HG02678 (cell line): ENCODE measurements at regions not wholly inside any gene's neighbourhood (a gene's known extent, or its start where the extent isn't known, plus 50 kb on each side); places are given as distances from the start of the nearest gene placed in this dataset.

Source experiments
- ATAC-seq: cut with Tn5 transposase; IDR thresholded peaks from one replicate; pipeline ENCODE4 v1.9.1; 2021; ENCODE audit warnings: mild to moderate bottlenecking, moderate library complexity; ENCODE audit not compliant: unreplicated experiment

DNA sequence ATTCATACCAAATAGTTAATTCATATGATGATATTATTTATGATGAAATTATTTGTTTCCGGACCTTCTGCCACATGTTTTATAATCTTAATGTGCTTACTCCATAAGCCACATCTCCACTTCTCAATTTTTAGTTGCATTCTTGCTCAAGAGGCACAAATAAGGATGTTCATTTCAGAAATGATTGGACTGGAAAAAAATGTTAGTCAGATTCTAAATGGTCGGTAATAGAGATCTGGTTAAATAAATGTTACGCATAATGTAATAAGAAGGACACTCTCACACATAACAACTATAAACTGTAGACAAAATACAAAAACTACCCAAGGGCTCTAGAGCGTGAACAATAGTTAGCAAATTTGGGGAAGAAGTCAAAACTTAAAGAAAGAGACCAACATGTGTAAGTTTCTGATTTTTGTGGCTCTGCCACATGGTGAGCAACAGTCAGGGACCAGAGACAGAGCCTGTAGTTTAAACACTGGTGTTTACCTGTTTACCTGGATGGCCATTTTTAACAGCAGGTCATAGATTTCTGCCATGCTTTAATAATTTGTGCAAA lies 554.3 kb upstream of the CLINT1 start:
- ATAC-seq, result no peak

DNA sequence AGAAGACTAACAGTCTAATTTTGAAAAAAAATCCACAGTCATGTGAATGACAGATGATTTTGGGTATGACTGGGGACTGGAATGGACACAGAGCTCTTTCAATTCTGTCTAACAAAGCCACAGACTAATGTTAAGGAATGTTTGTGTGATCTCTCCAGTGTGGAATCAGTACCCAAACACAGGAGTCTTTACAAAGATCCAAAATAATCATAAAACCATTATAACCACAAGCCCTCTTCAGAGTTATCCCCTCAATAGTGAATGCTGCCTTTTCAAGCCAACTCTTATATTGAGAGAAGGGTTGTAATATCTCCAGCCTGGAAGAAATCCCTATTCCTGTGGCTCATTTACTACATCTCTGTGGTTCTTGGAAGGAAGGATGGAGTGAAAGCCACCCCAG lies 552.0 kb upstream of the CLINT1 start:
- no peak for ATAC-seq

DNA sequence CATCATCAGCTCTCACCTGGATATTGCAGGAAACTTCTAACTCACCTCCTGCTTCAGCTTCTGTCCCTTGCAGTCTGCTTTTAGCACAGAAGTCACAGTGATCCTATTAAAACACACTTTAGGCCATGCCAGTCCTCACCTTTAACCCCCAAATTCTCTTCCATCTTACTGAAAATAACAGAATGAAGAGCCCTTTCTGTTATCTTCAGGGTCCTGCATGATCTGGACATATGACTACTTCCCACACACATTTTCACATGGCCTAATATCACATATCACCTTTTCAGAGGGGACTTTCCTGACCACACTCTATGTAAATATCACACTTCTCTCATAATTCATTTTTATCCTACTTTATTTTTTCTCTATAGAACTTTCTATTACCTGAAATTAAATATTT lies 550.6 kb upstream of the CLINT1 start:
- ATAC-seq, result peak; percentile 78

DNA sequence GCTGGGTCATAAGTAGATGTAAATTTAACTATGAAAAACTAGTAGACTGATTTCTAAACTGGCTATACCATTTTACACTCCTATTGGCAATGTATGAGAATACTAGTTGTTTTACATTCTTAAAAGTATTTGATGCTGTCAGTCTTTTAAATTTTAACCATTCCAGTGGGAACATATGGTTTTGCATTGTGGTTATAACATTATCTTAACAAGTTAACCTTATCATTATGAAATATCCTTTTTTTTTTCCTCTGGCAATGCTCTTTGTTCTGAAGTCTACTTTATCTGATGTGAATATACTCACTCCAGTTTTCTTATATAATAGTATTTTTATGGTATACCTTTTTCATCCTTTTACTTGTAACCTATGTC lies 548.9 kb upstream of the CLINT1 start:
- no peak for ATAC-seq

DNA sequence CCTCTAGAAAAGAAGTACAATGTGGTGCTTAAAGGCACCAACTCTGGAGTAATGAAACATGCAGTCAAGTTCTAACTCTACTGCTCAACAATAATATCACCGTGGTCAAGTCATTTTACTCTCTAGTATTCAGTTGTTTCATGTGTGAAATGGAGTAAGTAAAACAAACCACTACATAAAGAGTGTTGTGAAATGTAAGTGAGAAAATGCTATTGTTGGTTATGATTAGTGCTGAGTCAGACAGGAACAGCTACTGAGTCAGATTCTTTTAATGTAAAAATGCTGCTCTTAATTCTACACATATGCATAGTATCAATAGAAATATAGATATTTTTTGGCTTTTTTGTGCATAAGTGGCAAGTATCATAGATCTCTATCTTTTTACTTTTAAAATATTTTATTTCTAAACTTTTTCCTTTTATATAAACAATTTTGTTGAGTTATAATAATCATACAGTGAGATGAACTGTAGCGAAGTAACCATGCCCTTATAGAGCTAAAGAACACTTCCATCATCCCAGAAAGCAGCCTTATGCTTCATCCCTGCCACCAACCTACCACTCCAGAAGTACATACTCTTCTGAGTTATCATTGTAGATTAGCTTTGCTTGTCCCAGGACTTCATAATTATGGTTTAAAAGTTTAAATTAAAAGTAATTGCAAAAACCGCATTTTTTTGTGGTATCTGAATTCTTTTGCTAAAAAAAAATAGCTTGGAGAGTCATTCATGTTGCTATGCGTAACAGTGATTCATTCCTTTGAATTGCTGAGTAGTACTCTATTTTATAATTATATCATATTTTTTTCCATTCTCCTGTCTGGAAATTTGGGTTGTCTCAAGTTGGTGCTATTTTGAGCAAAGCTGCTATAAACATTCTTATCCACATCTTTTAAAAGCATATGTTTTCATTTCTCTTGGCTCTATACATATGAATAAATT lies 548.2 kb upstream of the CLINT1 start:
- ATAC-seq, result peak; percentile 42

DNA sequence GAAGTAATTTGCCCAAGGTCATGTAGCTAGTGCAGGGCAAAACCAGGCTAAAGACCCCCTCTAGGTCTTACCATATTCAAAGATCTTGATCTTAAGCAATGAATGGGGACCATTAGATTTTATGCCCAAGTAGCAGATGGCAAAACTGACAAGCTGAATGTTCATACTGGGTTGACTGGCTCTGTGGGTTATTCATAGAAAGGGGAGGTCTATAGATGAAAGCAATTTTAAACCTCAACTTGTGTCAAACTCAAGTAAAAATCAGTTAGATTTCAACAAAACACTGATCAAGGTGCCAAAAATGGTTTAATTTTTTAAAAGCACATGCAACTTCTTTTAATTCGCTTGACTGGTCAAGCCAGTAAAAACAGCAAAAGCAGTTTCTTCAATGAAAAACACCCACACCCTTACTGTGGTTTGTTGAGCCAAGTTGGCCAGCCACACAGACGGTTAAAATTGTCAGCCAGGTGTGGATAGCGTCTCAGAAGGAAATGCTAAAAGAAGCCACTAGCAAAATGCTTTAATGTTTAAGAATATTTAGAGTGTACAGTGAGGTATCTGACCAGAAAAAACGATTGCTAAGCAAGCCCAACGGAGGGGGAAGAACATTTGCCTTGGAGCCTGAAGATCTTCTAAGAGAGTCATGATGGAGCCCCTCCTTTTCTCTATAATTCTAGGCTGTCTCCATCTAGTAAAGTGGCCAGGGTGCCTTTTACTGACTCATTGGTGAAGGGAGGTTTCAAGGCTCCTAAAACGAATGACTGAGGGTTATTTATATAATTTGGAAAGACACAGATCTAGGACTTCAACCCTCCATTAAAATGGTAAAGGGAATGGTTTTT lies 539.6 kb upstream of the CLINT1 start:
- peak; percentile 88 for ATAC-seq

DNA sequence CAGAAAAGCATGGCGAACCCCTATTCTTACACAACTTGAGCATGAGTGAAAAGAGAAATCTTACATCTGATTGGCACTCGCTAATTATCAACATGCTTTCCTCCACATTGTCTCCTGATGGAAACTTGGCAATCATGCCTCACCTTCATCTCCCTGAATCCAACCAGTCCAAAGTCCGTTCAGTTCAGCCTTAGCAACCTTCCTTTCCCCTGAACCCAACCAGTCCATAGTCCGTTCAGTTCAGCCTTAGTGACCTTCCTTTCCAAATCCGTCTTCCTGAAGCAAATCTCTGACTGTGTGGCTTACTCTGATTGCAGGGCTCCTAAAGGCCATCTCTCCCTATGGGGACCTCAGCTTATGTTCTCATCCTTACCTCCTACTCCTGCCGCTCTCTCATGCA lies 538.3 kb upstream of the CLINT1 start:
- ATAC-seq, result no peak

DNA sequence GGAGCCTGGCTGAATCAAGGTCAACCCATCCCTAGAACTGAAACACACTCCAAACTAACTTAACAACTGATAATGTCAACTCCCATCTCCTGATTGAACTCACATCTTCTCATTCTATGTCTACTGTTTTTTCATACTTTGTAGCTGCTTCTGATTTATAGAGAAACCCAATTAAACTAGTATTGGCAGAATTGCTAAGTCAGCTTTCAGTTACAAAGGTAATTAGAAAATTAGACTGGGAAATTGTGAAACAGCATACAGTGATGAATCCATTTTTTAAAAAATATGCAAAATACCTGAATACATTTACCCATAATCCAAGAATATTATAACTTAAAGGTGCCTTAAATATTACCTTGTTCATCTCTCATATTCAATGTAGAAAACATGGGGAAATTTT lies 535.2 kb upstream of the CLINT1 start:
- no peak for ATAC-seq

DNA sequence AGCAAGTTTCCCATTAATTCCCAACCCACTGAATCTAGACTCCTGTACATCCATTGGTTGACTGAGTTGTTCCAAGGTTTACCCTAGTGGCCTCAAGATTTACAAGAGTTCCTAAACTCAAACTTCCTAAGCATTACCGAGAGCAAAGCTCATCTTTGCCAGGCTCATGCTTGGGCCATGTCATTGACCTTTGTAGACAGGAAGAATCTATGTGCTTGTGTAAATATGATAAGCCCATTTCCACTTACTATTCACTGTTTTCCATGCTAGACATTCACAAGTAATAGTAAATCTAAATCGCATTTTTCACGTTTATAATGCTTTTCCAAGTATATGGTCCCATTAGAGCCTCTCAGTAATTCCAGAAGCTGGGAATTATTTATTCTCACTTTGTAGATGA lies 534.5 kb upstream of the CLINT1 start:
- ATAC-seq, result no peak

DNA sequence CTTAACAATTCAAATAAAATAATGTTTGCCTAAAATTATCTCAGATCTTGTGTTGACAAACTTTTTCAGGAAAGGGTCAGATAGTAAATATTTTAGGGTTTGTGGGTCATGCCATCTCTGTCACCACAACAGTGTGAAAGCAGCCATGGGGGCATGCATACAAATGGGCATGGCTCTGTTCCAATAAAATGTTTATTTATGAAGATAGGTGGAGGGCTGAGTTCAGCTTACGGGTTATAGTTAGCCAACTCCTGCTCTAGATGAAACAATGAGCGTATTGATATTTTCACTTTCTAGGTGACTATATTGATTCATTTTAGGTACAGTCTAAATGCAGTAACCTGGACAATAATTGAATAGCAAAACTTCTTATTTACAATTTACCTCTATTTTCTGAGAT lies 533.8 kb upstream of the CLINT1 start:
- ATAC-seq, result no peak

DNA sequence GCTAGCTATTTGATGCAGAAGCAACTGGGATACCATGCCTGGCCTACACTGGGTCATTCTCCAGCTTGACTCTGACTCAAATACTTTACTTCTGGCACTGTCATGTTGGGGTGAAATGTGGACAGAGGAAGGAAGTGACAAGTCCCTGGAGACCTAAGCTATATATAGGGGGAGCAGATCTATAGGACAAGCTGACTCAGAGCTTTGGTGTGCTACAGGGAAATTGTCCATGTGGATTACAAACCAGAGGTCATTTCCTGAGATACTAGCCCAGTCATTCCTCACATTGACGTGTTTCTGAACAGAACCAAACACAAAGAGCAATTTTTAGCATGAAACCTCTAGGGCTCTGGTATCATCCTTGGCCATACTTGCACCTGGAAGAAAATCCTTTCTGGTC lies 531.6 kb upstream of the CLINT1 start:
- no peak for ATAC-seq

DNA sequence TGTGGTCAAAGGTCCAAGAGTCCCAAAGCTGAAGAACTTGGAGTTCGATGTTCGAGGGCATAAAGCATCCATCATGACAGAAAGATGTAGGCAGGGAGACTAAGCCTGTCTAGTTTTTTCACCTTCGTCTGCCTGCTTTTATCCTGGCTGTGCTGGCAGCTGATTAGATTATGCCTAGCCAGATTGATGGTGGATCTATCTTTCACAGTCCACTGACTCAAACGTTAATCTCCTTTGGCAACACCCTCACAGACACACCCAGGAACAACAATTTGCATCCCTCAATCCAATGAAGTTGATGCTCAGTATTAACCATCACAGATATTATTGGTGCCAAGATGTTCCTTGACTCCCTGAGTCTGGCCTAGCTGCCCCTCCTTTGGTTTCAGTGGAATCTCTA lies 530.8 kb upstream of the CLINT1 start:
- no peak for ATAC-seq

DNA sequence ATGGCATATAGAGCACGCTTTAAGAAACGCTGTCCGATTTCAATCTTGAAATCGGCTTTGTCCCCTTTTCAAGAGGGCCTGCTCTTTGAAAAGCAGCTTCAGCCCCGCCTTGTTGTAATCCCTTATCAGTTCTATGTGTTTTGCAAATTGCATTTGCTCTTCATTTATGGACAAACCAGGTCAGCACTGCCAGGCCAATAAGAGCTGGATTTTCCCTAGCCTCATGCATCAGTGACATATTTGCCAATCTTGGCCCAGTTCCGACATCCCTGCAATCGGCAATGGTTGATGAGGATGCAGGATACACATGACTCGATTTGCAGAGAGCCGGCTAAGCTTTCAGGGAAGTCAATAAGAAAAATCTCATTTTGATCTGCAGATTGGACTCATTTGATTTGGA lies 529.1 kb upstream of the CLINT1 start:
- no peak for ATAC-seq

DNA sequence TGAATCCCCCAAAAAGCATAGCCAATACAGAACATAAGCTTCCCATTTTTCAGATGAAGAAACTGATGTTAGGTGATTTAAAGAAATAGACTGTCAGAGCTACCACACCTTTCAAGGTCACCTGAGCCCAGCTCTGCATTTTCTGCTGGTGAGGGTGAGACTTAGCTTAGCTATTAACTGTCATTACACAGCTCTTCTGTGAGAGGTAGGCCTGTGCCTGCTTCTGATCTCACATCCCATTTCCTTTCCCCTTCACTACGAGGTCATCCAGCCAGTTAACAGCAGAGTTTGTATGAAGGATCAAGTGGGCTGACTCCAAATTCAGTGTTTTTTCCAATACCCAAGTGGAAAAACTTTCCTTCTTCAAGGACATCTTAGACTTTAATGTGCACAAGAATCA lies 528.6 kb upstream of the CLINT1 start:
- no peak for ATAC-seq

DNA sequence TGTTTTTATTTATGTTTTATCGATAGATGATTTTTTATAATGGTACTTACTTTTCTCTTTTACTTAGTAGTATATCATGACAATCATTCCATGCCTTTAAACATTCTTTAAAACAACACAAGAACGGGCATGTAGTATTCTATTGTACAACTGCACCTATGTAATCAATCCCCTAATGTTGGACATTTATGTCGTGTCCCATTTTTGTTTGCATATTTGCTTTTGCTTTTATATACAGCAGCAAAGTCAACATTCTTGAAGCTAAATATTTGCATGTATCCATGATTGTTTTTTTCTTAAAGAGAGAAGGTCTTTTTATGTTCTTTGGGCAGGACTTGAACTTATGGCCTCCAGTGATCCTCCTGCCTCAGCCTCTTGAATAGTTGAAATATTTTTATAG lies 527.0 kb upstream of the CLINT1 start:
- ATAC-seq, result no peak

DNA sequence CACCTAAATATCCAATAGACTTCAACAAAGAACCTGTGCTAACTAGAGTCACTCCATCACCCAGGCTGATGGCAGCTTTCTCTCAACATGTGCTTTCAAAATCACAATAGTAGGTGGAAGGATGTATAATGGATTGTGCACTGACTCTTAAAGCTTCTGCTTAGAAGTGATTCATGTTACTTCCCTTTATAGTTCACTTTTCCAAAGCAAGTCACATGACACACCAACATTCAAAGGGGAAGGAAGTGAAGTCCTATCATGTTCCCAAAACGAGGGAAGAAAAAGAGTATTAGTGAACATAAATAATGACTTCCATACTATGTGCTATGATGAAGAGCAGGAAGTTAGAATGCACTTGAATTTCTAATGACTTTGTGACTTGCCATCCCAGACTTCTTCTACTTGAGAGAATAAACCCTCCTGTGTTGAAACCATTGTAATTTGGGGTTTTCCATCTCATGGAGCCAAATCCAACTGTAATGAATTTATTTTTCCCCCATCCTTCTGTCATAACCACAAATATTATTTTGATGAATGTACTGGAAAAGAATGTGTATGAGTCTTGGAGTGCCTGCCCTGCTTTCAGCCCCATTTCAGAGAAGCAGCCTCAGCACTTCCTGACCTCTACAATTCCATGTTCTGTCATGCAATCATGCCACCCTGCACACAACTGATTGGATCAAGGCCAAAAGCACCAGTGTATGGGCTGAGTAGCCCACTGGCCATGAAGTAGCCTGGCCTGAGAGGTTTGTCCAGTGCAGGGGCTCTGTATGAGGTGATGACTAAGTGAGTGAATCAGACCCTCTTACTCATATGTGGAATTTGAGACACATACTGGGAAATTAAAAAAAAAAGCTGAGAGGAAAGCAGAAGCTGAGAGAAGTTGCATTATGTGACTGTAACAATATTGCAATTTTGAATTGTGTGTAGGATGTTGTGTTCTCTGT lies 525.9 kb upstream of the CLINT1 start:
- ATAC-seq, result no peak

DNA sequence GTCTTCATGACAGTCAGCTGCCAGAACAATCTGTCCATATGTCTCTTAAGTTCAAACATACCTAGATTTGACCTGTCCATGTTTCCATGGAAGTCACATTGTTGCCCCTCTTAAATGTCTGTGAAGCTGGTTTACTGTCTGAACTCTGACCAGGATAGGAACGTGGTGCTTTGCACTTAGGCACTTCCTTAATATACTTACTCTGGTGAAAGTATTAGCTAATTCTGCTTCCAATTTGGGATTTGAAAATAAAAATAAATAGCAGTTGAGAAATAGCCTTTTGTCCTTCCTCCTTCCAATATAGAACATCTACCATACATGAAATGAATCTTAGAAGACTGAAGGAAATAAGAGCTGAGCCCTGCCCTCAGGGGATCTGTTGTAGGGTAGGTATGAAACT lies 524.5 kb upstream of the CLINT1 start:
- ATAC-seq, result no peak

DNA sequence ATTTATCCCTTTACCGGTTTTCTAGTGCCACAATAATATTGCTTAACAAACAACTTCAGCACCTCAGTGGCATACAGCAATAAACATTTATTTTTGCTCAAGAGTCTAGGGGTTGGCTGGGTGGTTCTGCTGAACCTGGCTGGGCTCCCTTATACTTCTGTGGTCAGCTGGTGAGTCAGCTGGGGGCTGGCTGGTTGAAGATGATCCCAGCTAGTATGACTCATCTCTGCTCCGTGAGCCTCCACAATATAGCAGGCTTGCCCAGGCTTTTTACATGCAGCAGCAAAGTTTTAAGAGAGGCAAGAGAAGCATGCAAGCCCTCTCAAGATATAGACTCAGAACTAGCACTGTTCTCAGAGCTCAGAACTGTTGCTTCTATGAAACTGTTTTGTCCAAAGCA lies 523.5 kb upstream of the CLINT1 start:
- ATAC-seq, result peak; percentile 98

DNA sequence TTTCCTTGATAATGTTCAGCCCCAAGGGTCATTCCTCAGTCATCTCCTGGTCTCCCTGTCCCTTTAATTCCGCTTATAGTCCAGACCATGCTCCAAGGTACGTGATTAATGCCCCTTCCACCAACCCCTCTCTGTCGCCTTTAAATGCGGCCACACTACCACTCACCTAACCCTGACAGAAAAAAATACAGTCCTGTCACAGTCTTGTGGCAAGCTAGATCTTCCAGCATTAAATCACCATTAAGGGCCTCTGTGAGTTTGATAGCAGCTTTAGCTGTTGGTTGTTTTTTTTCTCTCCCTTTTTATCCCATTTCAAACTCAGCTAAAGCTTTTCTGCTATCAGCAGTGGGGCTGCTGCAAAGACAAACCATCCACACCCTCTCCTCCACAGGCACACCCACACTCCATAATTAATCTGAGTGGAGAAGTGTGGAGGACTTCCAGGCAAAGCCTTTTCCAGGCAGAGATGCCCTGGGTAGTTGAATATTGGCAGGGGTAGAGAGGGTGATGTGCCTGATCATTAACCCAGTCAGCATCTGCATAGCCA lies 522.7 kb upstream of the CLINT1 start:
- ATAC-seq, result no peak

DNA sequence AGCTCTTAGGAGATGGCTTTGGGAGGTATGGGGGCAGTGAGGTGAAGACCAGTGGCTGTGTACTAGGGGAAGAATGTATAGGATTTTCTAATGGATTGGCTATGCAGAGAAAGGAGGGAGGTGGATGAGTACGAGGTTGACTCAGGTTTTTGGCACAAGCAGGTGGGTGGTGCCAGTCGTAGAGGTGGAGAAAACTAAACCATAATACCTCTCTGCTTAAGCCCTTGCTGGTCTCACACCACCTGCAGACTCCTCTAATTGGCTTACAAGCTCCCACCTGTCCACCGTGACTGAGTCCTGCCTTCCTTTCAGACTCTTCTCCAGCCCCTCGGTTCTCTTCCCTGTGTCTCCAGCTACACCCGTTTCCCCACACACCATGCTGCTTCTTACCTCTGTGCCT lies 521.7 kb upstream of the CLINT1 start:
- ATAC-seq, result no peak
